Panc1 (cell line): ENCODE measurements at regions not wholly inside any gene's neighbourhood (a gene's known extent, or its start where the extent isn't known, plus 50 kb on each side); places are given as distances from the start of the nearest gene placed in this dataset.

Experiments
- POLR2AphosphoS5 ChIP-seq: IDR thresholded peaks from 2 replicates; pipeline ENCODE4 v1.6.1; 2012; ENCODE audit warnings: mild to moderate bottlenecking, low read depth, low read length, moderate library complexity
- TF ChIP-seq, protein P1 (sequence below): fragments of 450-650 bp; IDR thresholded peaks from 2 replicates; pipeline ENCODE4 v1.5.1; 2017; ENCODE audit warnings: mild to moderate bottlenecking

GRCh38 chr1:115401676-115402075 is 63.6 kb upstream of the NGF start:
- TF ChIP-seq, protein P1, sequence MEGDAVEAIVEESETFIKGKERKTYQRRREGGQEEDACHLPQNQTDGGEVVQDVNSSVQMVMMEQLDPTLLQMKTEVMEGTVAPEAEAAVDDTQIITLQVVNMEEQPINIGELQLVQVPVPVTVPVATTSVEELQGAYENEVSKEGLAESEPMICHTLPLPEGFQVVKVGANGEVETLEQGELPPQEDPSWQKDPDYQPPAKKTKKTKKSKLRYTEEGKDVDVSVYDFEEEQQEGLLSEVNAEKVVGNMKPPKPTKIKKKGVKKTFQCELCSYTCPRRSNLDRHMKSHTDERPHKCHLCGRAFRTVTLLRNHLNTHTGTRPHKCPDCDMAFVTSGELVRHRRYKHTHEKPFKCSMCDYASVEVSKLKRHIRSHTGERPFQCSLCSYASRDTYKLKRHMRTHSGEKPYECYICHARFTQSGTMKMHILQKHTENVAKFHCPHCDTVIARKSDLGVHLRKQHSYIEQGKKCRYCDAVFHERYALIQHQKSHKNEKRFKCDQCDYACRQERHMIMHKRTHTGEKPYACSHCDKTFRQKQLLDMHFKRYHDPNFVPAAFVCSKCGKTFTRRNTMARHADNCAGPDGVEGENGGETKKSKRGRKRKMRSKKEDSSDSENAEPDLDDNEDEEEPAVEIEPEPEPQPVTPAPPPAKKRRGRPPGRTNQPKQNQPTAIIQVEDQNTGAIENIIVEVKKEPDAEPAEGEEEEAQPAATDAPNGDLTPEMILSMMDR: no peak
- no peak for TF ChIP-seq POLR2AphosphoS5
